Neuronal stem cell (in vitro differentiated cells): ENCODE measurements at regions not wholly inside any gene's neighbourhood (a gene's known extent, or its start where the extent isn't known, plus 50 kb on each side); places are given as distances from the start of the nearest gene placed in this dataset.

ENCODE experiments used
- DNase-seq: peaks from one replicate; pipeline ENCODE4 v3.0.0-alpha.2; 2013; ENCODE audit warnings: low spot score
- H2AFZ ChIP-seq: one replicate; pipeline ENCODE4 v1.6.1; 2013; ENCODE audit warnings: mild to moderate bottlenecking, low read length, inconsistent platforms
- H2AK5ac ChIP-seq: 2 replicates; pipeline ENCODE4 v1.6.1; 2013; ENCODE audit warnings: low read depth, mild to moderate bottlenecking, inconsistent platforms, low read length, moderate library complexity, mixed read lengths
- H2BK120ac ChIP-seq: 2 replicates; pipeline ENCODE4 v1.6.1; 2013; ENCODE audit warnings: low read depth, mild to moderate bottlenecking, inconsistent platforms, low read length, moderate library complexity, mixed read lengths
- H2BK12ac ChIP-seq: one replicate; pipeline ENCODE4 v1.6.1; 2013; ENCODE audit warnings: low read length, inconsistent platforms
- H2BK15ac ChIP-seq: 2 replicates; pipeline ENCODE4 v1.6.1; 2013; ENCODE audit warnings: mild to moderate bottlenecking, low read length, inconsistent platforms, mixed read lengths
- H2BK5ac ChIP-seq: one replicate; pipeline ENCODE4 v1.6.1; 2013; ENCODE audit warnings: inconsistent platforms, mild to moderate bottlenecking, low read length, moderate library complexity
- H3K14ac ChIP-seq: one replicate; pipeline ENCODE4 v1.6.1; 2013; ENCODE audit warnings: low read length, inconsistent platforms
- H3K18ac ChIP-seq: 2 replicates; pipeline ENCODE4 v1.6.1; 2013; ENCODE audit warnings: low read length, inconsistent platforms
- H3K23ac ChIP-seq: 2 replicates; pipeline ENCODE4 v1.6.1; 2013; ENCODE audit warnings: low read depth, mild to moderate bottlenecking, mixed read lengths, low read length, inconsistent platforms; ENCODE audit not compliant: poor library complexity
- H3K27ac ChIP-seq: replicated peaks from 3 replicates; pipeline ENCODE4 v1.5.1; 2013; ENCODE audit warnings: low read length, inconsistent platforms
- H3K27me3 ChIP-seq, 3 experiments: 2 replicates each; pipeline ENCODE4 v1.6.1; 2013; ENCODE audit warnings: low read length in 3 of 3, mild to moderate bottlenecking in 2 of 3, inconsistent platforms in 1 of 3, low read depth in 1 of 3, mixed read lengths in 1 of 3, moderate library complexity in 1 of 3; ENCODE audit not compliant: control insufficient read depth in 3 of 3, insufficient read depth in 3 of 3
- H3K36me3 ChIP-seq, 2 donors: replicated peaks in 1 of 2; 2 replicates each; pipeline ENCODE4 v1.6.1; 2013; ENCODE audit warnings: low read length in 2 of 2; ENCODE audit not compliant: control insufficient read depth in 2 of 2, insufficient read depth in 2 of 2
- H3K4ac ChIP-seq: 2 replicates; pipeline ENCODE4 v1.6.1; 2013; ENCODE audit warnings: inconsistent platforms, mild to moderate bottlenecking, low read length, moderate library complexity
- H3K4me1 ChIP-seq, 2 donors: 1 replicate in 1 of 2; 2 replicates in 1 of 2; pipeline ENCODE4 v1.6.1; 2013; ENCODE audit warnings: low read length in 2 of 2, low read depth in 1 of 2; ENCODE audit not compliant: control insufficient read depth in 2 of 2, insufficient read depth in 1 of 2
- H3K4me2 ChIP-seq: one replicate; pipeline ENCODE4 v1.6.1; 2013; ENCODE audit warnings: mild to moderate bottlenecking, low read length, inconsistent platforms; ENCODE audit not compliant: insufficient read depth, poor library complexity, severe bottlenecking
- H3K4me3 ChIP-seq, 2 donors: 2 replicates each; pipeline ENCODE4 v1.5.1; 2013; ENCODE audit warnings: low read length in 2 of 2, mild to moderate bottlenecking in 2 of 2, inconsistent platforms in 1 of 2, moderate library complexity in 1 of 2
- H3K79me1 ChIP-seq: one replicate; pipeline ENCODE4 v1.6.1; 2013; ENCODE audit warnings: low read depth, mild to moderate bottlenecking, inconsistent platforms, low read length, moderate library complexity
- H3K9ac ChIP-seq: one replicate; pipeline ENCODE4 v1.6.1; 2013; ENCODE audit warnings: mild to moderate bottlenecking, low read depth, low read length, inconsistent platforms; ENCODE audit not compliant: poor library complexity
- H3K9me3 ChIP-seq, 2 donors: replicated peaks in 1 of 2; 2 replicates each; pipeline versions ENCODE3 to v1.6.1; 2013; ENCODE audit warnings: low read length in 2 of 2, mild to moderate bottlenecking in 2 of 2, inconsistent platforms in 1 of 2, low read depth in 1 of 2, mixed read lengths in 1 of 2, moderate library complexity in 1 of 2; ENCODE audit not compliant: control insufficient read depth in 2 of 2, insufficient read depth in 1 of 2
- H4K8ac ChIP-seq: one replicate; pipeline ENCODE4 v1.6.1; 2013; ENCODE audit warnings: low read depth, mild to moderate bottlenecking, inconsistent platforms, low read length, moderate library complexity
- H4K91ac ChIP-seq: one replicate; pipeline ENCODE4 v1.6.1; 2013; ENCODE audit warnings: low read length, low read depth, mild to moderate bottlenecking, inconsistent platforms; ENCODE audit not compliant: poor library complexity
- WGBS, 2 donors: extraction: QIAGEN DNeasy Blood & Tissue Kit; methylation state at CpG; one replicate each; pipeline ENCODE4 v1.1.7; 2013; ENCODE audit warnings: missing lambda C conversion rate in 2 of 2, mixed read lengths in 1 of 2; ENCODE audit not compliant: insufficient read length in 2 of 2, insufficient replicate concordance in 1 of 2; ENCODE audit errors: extremely low coverage in 2 of 2; 5-methylcytosine and 5-hydroxymethylcytosine counted together

DNA sequence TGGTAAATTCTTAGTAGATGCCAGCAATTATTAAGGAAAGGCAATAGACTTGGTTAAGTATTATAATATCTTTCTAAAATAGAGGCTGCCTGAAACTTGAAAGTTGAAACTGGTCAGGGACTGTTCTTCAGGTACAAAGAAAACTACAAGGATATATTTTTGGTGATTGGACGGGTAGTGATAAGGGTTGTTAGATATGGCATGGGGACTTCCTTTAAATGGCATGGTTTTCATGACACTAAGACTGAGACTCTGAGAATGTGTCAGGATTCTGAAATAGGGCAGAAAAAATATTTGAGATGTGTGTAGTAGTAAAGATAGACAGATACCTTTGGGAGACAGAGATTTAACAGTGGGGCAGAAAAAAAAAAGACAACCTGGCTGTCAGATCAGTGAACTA is 108.4 kb upstream of the SLC5A12 start:
- H3K14ac ChIP-seq, result no peak overlapping the region
- H3K23ac ChIP-seq, result no peak overlapping the region
- no peak overlapping the region for H3K27ac ChIP-seq
- H2BK120ac ChIP-seq, result no peak overlapping the region
- no peaks in the 10 kb centered on the region for H3K27me3 ChIP-seq
- no peak overlapping the region for H2BK5ac ChIP-seq
- no peaks in the 10 kb centered on the region for H3K9me3 ChIP-seq
- H3K4me3 ChIP-seq, result no peak overlapping the region
- H2AK5ac ChIP-seq, result no peak overlapping the region
- H3K4me1 ChIP-seq, result no peaks in the 10 kb centered on the region
- H3K36me3 ChIP-seq, result no peaks in the 10 kb centered on the region
- H3K4ac ChIP-seq, result no peak overlapping the region
- H4K8ac ChIP-seq, result no peak overlapping the region
- no peak overlapping the region for H3K18ac ChIP-seq
- H3K9ac ChIP-seq, result no peak overlapping the region
- H2BK15ac ChIP-seq, result no peak overlapping the region
- no peak overlapping the region for H2AFZ ChIP-seq
- no peak overlapping the region for H3K4me2 ChIP-seq
- H3K79me1 ChIP-seq, result no peaks in the 10 kb centered on the region
- no peak overlapping the region for H4K91ac ChIP-seq
- no CpG with 5 or more reads among the region's 1 CpG for WGBS, 2 donors
- H2BK12ac ChIP-seq, result no peak overlapping the region
- no peak for DNase-seq

DNA sequence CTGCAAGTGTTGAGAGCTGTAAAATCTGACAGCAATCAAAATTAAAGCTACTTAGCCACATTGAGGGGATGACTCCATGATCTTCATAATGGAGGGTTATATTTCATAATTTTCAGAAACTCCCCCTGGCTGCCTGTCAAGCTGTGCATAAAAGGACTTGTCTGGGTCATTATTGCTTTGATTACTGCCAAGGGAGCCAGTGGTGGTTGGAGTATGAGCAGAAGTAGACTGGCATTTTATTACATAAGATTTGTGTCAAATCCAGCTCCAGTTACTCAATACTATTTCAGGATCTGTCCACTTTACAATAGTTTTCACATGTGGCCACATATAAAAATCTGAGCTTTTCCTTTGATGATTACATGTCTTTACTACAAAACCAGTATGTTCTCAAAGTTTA is 108.9 kb upstream of the SLC5A12 start:
- H3K79me1 ChIP-seq, result no peaks in the 10 kb centered on the region
- H4K91ac ChIP-seq, result no peak overlapping the region
- no peak overlapping the region for H4K8ac ChIP-seq
- no peak overlapping the region for H2AK5ac ChIP-seq
- H3K36me3 ChIP-seq, result no peaks in the 10 kb centered on the region
- H2BK120ac ChIP-seq, result no peak overlapping the region
- H2AFZ ChIP-seq, result no peak overlapping the region
- H2BK5ac ChIP-seq, result no peak overlapping the region
- no peak overlapping the region for H3K23ac ChIP-seq
- H2BK15ac ChIP-seq, result no peak overlapping the region
- no peak overlapping the region for H3K14ac ChIP-seq
- H3K9ac ChIP-seq, result no peak overlapping the region
- H3K18ac ChIP-seq, result no peak overlapping the region
- no peak overlapping the region for H2BK12ac ChIP-seq
- no peak for DNase-seq
- H3K4me3 ChIP-seq, result no peak overlapping the region
- no peak overlapping the region for H3K4ac ChIP-seq
- no peaks in the 10 kb centered on the region for H3K9me3 ChIP-seq
- H3K27me3 ChIP-seq, result no peaks in the 10 kb centered on the region
- H3K27ac ChIP-seq, result no peak overlapping the region
- H3K4me1 ChIP-seq, result no peaks in the 10 kb centered on the region
- H3K4me2 ChIP-seq, result no peak overlapping the region

GRCh38 chr11:26834601-26835000 is 112.7 kb upstream of the SLC5A12 start:
- Histone ChIP-seq H3K4me2 (no peak overlapping the region), H2BK15ac (no peak overlapping the region), H4K8ac (no peak overlapping the region), H2BK120ac (no peak overlapping the region), H3K27me3 (no peaks in the 10 kb centered on the region), H3K36me3 (no peaks in the 10 kb centered on the region), H3K18ac (no peak overlapping the region), H3K79me1 (no peaks in the 10 kb centered on the region), H3K27ac (no peak overlapping the region), H3K9me3 (no peaks in the 10 kb centered on the region), H3K14ac (no peak overlapping the region), H2BK5ac (no peak overlapping the region), H3K4ac (no peak overlapping the region), H4K91ac (no peak overlapping the region), H3K4me1 (no peaks in the 10 kb centered on the region), H3K4me3 (no peak overlapping the region), H2BK12ac (no peak overlapping the region), H2AK5ac (no peak overlapping the region), H2AFZ (no peak overlapping the region), H3K9ac (no peak overlapping the region), H3K23ac (no peak overlapping the region)
- no peak for DNase-seq

DNA sequence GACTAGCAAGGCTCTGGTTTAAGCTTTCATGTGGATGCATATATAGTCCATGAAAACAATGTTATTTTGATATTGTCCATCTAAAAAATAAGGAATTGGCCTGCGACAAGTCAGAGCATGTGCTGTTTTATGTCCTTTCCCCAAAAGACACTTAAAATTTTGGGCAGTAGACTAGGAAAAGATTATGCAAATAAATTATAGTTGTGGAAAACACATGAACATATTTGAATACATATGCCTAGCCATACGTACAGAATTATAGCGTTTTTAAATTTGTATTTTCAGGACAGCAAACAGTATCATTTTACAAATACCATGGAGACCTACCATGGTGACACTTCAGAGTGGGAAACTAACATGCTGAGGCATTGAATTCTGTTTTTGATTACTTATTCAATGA is 113.8 kb upstream of the SLC5A12 start:
- Histone ChIP-seq H2BK12ac (no peak overlapping the region), H2BK5ac (no peak overlapping the region), H3K4ac (no peak overlapping the region), H3K79me1 (no peaks in the 10 kb centered on the region), H3K4me1 (no peaks in the 10 kb centered on the region), H3K27ac (no peak overlapping the region), H3K36me3 (no peaks in the 10 kb centered on the region), H3K27me3 (no peaks in the 10 kb centered on the region), H2BK15ac (no peak overlapping the region), H3K4me3 (no peak overlapping the region), H4K8ac (no peak overlapping the region), H2AFZ (no peak overlapping the region), H3K9me3 (no peaks in the 10 kb centered on the region), H3K23ac (no peak overlapping the region), H3K14ac (no peak overlapping the region), H4K91ac (no peak overlapping the region), H3K9ac (no peak overlapping the region), H3K4me2 (no peak overlapping the region), H2BK120ac (no peak overlapping the region), H2AK5ac (no peak overlapping the region), H3K18ac (no peak overlapping the region)
- no CpG with 5 or more reads among the region's 3 CpGs for WGBS, 2 donors
- no peak for DNase-seq
